NCI-H69 (cell line): ENCODE measurements at regions not wholly inside any gene's neighbourhood (a gene's known extent, or its start where the extent isn't known, plus 50 kb on each side); places are given as distances from the start of the nearest gene placed in this dataset.
"Not testable (repeated sequence)": the region's sequence is repeated elsewhere in the genome, so short reads cannot be mapped to it uniquely, and the experiment has no call there.

Source experiments
- DNase-seq: peaks from one replicate; lab custom pipeline; 2025; lab: John Stamatoyannopoulos, UW

GRCh38 chr13:90945146-90945545 lies 402.3 kb upstream of the MIR17HG start:
- not testable (repeated sequence) for DNase-seq

DNA sequence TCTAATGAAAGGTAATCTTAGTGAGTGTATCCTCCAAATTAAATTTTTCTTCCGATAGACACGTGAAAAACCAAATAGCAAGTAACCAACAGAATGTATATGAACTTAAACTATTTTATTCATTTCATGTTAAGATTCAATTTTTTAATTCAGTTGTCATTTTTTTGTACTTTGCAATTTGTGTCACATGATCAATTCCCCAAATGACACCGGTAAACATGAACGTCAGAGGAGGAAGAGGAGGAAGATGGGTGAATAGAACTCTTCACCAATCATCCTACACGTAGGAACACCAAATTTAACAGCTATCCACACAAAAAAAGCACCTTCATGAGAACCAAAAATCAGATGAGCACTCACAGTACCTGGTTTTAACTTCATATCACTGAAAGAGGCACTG lies 401.4 kb upstream of the MIR17HG start:
- not testable (repeated sequence) for DNase-seq

DNA sequence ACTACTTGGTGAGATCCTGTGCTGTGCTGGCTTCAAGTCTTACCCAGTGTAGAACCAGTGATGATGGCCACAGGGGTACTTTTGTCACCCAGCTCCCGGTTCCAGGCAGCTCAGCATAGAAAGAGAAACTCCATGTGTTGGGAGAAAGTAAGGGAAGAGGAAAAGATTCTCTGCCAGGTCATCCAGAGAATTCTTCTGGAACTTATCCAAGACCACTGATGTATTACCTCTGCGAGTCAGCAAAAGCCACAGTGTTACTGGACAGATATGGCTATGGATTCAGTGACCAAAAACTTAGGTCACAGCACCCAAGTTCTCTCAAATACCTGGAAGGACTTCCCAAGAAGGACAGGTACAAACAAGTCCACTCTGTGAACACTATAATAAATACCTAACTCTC lies 399.5 kb upstream of the MIR17HG start:
- DNase-seq: no peak

DNA sequence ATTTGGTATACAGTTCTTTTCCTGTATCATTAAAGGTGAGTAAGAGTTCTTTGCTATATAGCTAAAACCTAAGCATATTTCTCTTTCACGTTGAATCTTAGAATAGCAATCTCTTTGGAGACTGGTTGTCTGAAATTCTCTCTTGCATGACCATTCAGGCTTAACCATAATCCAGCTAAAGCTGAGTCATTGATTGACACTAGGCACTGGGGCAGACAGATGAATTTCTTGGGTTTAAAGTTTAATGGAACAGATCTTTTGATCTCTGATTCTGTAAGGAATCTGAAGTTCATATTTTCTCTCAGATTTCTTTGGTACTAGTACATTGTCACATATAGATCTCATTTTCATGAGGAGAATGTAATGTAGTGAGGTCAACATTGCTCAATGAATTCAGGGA lies 397.3 kb upstream of the MIR17HG start:
- DNase-seq: no peak

DNA sequence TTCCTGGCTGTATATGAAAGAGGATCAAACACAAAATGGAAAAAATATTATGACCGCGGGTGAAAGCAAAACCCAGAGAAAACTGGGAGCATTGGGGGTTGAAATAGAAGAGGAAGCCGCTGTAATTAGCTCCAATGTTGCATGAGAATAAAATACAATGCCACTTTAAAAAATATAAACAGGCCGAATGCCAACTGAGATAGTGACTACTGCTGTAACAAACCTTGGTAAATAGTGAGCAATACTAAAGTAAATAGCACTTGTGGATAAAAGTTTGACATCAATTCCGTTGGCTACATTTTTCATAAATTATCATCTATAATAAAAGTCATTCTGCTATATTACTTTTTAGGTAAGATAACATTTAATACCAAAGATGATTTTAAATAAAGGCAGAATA lies 395.8 kb upstream of the MIR17HG start:
- DNase-seq: no peak

- DNase-seq: no peak
These were observed 395.2 kb upstream of the MIR17HG start for GRCh38 chr13:90952326-90952725.

DNA sequence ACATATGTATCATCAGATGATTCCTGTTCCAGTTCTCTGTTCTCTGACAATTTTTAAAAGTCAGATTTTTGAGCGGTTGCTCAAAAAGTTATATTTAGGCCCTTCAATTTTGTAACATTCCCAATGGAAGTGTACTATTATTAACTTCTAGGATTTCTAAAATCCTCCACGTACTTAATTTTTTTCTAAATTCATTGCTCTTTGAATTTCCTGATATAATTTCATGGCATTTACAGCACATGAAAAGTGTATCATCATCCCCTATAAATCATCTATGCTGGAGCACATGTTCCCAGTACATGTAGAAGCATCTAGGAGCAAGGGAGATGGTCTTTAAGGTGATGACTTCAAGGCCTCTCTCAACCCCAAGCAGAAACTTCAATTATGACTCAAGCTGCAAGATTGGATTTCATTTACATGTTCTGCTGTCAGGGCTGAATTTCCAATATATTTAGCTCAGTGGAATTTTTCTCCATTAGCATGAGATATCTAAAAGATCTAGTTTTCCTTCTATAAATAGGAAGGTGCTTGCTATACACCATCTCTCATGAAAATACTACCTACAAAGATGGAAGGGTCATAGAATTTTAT lies 392.8 kb upstream of the MIR17HG start:
- DNase-seq: no peak

DNA sequence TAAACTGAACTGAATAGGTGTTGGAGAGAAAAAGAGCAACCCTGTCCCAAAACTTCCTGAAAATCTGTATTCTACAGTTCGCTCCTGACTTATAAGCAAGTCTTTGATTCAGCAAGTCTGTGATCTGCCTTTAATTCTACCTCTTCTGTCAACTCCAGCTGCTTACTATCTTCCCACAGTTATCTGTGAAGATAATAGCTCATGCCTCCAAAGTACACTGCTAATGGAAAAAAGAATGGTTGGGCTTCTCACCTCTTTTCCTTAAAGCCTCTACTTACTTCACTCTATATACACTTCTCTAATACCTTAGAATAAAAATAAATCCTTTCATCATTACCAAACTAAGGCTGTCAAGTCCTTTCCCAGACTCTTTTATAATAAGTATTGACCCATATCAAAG lies 391.5 kb upstream of the MIR17HG start:
- no peak for DNase-seq

GRCh38 chr13:90958866-90959265 lies 388.6 kb upstream of the MIR17HG start:
- no peak for DNase-seq

GRCh38 chr13:90968166-90968904 lies 379.2 kb upstream of the MIR17HG start:
- peak; percentile 71 for DNase-seq

DNA sequence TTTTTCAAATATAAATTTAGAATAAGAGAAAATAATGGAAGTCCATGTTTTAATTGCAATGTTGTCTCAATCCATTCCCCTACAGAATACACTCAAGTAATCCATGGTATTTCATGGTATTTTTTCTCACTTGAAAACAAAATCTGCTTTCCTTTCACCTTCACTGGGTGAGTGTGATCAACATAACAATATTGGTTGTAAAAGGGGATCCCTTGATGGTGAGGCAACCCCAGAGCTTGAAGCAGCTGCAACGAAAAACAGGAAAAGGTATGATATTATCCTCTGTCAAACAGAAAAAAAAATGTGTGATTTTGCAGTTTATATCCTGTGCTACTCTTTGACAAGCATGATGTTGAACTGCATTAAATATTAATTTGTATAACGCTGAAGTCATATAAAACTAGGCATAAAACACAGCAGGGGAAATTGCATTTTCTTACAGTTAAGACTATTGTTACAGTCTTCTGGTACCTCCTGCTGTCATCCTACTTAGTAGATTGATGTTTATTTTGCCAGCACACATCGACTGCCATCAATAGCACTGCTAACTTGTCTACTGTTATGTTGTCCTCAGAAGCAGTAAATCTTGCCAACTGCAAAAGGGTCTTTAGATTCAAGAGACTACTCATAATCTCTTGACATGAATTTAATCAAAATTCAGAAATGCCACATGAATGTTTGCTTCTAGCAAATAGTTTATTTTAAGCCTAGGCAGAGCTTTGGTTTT lies 373.1 kb upstream of the MIR17HG start:
- peak; percentile 56 for DNase-seq

DNA sequence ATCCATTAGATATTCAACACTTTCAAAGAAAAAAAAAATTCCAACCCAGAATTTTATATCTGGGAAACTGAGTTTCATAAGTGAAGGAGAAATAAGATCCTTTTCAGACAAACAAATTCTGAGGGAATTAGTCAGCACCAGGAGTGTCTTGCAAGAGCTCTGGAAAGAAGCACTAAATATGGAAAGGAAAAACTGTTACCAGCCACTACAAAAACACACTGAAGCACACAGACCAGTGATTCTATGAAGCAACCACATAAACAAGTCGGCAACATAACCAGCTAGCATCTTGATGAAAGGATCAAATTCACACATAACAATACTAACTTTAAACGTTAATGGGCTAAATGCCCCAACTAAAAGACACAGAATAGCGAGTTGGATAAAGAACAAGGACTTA lies 368.4 kb upstream of the MIR17HG start:
- no peak for DNase-seq

DNA sequence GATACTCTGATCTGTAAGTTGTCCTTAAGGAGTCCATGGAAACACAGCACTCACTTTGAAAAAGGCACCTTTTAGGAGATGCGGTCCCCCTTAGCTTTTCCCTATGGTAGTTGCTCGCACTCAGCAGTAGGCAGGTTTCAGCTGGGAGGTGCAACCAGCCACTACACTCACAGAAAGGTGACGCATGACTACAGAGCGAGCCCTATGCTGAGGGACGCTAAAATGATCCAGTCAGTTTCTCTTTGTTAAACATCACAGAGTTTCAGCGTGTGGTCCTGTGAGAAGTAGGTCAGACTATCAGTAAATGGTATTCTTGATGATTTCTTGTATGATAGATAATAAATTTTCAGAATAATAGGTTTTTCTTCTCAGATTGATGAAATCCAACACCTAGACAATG lies 362.7 kb upstream of the MIR17HG start:
- DNase-seq: no peak

- no peak for DNase-seq
These were observed 352.5 kb upstream of the MIR17HG start for GRCh38 chr13:90995001-90995400.

DNA sequence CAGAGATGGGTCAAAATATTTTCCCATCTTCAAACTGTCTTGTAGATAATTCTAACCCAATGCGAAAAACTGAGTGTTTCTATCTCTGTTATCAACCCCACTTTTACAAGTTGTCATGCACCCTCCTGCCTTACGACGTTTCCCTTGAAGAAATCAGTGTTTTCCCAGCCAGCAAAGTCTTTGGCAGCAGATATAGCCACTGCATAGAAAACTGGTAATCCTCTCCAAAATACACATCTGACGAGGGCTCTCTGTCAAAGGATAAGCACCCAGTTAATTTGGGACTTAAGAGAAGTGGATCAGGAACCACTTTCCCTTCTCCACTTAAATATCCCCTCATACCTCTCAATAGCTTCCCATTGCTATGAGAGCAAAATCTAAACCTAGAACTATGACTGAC lies 351.9 kb upstream of the MIR17HG start:
- DNase-seq: no peak

DNA sequence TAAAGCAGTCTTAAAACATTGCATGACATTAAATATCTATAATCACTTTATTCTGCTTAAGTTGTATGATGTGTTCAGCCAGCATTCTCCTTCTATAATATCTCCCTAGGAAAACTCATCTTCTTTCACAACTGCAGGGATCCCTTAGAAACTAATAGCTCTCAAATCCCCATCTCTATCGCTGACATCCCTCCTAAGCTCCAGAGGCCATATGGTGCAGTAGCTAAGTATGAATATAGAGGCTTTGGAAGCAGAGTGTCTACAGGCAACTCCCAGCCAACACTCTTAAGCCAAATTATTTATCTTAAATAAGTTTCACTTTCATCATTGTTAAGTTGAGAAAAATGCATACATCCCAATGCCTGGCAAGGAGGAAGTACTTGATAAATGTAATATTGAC lies 349.5 kb upstream of the MIR17HG start:
- peak; percentile 40 for DNase-seq

- DNase-seq: peak; percentile 68
These were observed 348.1 kb upstream of the MIR17HG start for GRCh38 chr13:90999401-90999800.

DNA sequence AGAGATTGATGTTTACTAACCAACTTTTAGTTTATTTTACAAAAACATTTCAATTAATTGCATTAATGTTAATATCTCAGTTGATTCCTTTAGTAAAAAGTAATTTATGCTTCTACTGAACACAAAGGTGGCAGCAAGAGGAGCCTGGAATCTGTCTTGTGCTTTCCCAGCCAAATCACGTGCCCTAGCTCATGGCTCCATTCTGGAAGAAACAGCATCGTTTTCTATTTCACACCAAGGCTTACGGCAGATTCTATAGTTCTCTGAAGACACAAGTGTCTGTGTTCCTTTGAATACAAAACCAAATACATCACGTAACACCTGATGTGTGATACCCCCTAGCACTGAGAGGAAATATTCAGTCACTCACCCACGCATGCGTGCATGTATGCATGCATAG lies 346.1 kb upstream of the MIR17HG start:
- no peak for DNase-seq

- no peak for DNase-seq
These were observed 332.8 kb upstream of the MIR17HG start for GRCh38 chr13:91014696-91015095.

DNA sequence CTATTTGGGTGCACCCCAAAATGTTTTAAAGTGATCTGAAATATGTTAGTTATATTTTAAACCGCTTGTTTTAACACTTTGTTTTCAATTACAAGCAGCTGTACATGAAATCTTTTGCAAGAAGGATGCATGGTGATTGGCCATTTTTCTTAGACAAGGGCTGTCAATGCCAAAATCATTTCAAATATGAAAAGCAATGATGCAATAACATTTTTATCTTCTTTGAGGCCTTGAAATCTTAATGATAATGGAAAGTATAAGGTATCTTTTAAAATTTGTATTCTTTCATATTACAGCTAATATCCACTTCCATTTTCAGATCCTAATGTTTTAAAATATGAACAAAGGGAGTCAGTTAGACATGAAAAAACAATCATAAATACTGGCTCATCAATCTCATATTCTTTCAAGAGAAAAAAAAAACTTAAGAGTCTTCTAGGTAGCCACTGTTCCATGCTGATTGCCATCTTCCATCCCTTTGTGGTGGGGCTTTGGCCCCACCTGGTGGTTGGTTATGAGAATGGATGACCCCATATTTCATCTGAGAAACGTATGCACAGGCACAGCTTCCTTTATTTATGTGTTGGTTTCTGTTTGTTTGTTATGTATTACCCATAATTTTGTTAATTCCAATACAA lies 330.3 kb upstream of the MIR17HG start:
- peak; percentile 87 for DNase-seq

DNA sequence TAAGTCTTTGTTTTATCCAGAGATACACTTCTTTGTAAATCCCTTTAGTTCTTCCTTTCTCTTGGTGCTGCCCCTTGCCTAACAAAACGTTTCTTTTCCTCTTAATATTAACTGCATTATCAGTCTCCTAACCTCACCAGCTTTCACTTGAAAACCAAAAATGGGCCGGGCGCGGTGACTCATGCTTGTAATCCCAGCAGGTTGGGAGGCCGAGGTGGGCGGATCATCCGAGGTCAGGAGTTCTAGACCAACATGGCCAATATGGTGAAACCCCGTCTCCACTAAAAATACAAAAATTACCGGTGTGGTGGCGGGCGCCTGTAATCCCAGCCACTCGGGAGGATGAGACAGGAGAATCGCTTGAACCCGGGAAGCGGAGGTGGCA lies 329.8 kb upstream of the MIR17HG start:
- peak; percentile 74 for DNase-seq

GRCh38 chr13:91020461-91021034 lies 326.9 kb upstream of the MIR17HG start:
- DNase-seq: no peak
